Kidney epithelial cell (primary cell): ENCODE measurements at regions not wholly inside any gene's neighbourhood (a gene's known extent, or its start where the extent isn't known, plus 50 kb on each side); places are given as distances from the start of the nearest gene placed in this dataset.
"Not testable (repeated sequence)": the region's sequence is repeated elsewhere in the genome, so short reads cannot be mapped to it uniquely, and the experiment has no call there.

Source experiments
- DNase-seq: peaks from one replicate; pipeline ENCODE4 v3.0.0-alpha.2; 2010; ENCODE audit warnings: low read depth
- H3K27me3 ChIP-seq: 2 replicates; pipeline ENCODE4 v1.6.0; 2011; ENCODE audit warnings: low read length; ENCODE audit not compliant: control insufficient read depth, insufficient read depth
- H3K36me3 ChIP-seq: 2 replicates; pipeline ENCODE4 v1.5.1; 2011; ENCODE audit warnings: low read length; ENCODE audit not compliant: control insufficient read depth, insufficient read depth
- H3K4me3 ChIP-seq: 2 replicates; pipeline ENCODE4 v1.5.1; 2011; ENCODE audit warnings: low read depth, mild to moderate bottlenecking, control low read depth, low read length
- CTCF ChIP-seq: IDR thresholded peaks from 2 replicates; pipeline ENCODE4 v1.5.1; 2011; ENCODE audit warnings: mild to moderate bottlenecking, moderate library complexity, low read length, control low read depth, inconsistent platforms; ENCODE audit not compliant: insufficient read depth, poor library complexity, severe bottlenecking

- Histone ChIP-seq H3K4me3 (no peak overlapping the region), H3K36me3 (no peaks in the 10 kb centered on the region), H3K27me3 (no peaks in the 10 kb centered on the region)
- DNase-seq = no peak
- TF ChIP-seq CTCF = no peak
Measured at GRCh38 chr14:21911877-21912276, 238.3 kb upstream of the OR4E1 start.

GRCh38 chr14:21910260-21910659, 236.6 kb upstream of the OR4E1 start:
- no peaks in the 10 kb centered on the region for H3K27me3 ChIP-seq
- H3K36me3 ChIP-seq = no peaks in the 10 kb centered on the region
- H3K4me3 ChIP-seq = no peak overlapping the region
- no peak for TF ChIP-seq CTCF
- DNase-seq = no peak

- DNase-seq = no peak
- Histone ChIP-seq H3K36me3 (no peaks in the 10 kb centered on the region), H3K27me3 (no peaks in the 10 kb centered on the region), H3K4me3 (no peak overlapping the region)
- TF ChIP-seq CTCF = peak; percentile 48
Measured at GRCh38 chr14:21902561-21903181, 229.1 kb upstream of the OR4E1 start.

GRCh38 chr14:21894898-21895194, 221.2 kb upstream of the OR4E1 start:
- not testable (repeated sequence) for DNase-seq, H3K4me3 ChIP-seq, H3K27me3 ChIP-seq, H3K36me3 ChIP-seq

- TF ChIP-seq CTCF = peak; percentile 39
- Histone ChIP-seq H3K4me3 (no peak overlapping the region), H3K27me3 (no peaks in the 10 kb centered on the region), H3K36me3 (no peaks in the 10 kb centered on the region)
- DNase-seq = no peak
Measured at GRCh38 chr14:21894003-21894897, 220.6 kb upstream of the OR4E1 start.

- TF ChIP-seq CTCF = no peak
- Histone ChIP-seq H3K36me3 (no peaks in the 10 kb centered on the region), H3K4me3 (no peak overlapping the region), H3K27me3 (no peaks in the 10 kb centered on the region)
- no peak for DNase-seq
Measured at GRCh38 chr14:21891921-21892320, 218.3 kb upstream of the OR4E1 start.
